ENCODE measurements at regions not wholly inside any gene's neighbourhood (a gene's known extent, or its start where the extent isn't known, plus 50 kb on each side); places are given as distances from the start of the nearest gene placed in this dataset.

DNA sequence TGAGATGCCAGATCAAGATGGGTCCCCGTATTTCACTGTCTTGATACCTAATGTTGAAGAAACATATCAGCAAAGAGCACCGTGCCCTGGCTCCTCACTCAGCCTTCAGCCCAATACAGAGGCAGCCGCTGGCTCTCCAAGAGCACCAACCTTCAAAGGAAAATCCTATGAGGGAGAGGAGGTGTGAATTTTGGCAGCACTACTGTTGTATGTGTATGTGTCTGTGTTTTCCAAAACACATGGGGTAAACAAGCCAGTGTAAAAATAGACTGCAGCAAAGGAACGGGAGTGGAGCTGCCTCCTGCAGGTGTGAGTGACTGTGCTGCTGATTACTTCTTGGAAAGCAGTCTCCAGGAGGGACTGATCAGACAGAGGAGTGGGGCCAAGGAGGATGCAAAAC lies 194.0 kb upstream of the CDH5 start:
- Histone ChIP-seq H3K4ac (replicated peaks; ENCODE audit: insufficient read length, low read depth, low read length) (no peak overlapping the region), H3K4me2 (ENCODE audit: insufficient read depth in 1 of 2, low read depth in 2 of 2, low read length in 2 of 2) (no peak overlapping the region), H3K18ac (ENCODE audit: extremely low read depth, low read length) (no peak overlapping the region), H3K27ac (ENCODE audit: low read depth, low read length) (no peak overlapping the region), H3K79me1 (ENCODE audit: low read depth, low read length) (no peaks in the 10 kb centered on the region), H4K91ac (replicated peaks; ENCODE audit: insufficient read length, low read length) (no peak overlapping the region), H3K9me3 (ENCODE audit: insufficient read depth in 2 of 2, low read depth in 1 of 2, low read length in 1 of 2) (no peaks in the 10 kb centered on the region), H3K56ac (replicated peaks; ENCODE audit: insufficient read length, low read depth, low read length) (no peak overlapping the region), H3K4me1 (replicated peaks in 1 of 4; ENCODE audit: control insufficient read depth in 3 of 4, insufficient read depth in 4 of 4, low read length in 3 of 4) (no peaks in the 10 kb centered on the region), H2AFZ (ENCODE audit: low read length) (no peak overlapping the region), H3K23me2 (ENCODE audit: low read depth, low read length) (no peaks in the 10 kb centered on the region), H3K14ac (ENCODE audit: insufficient read length) (no peak overlapping the region), H3K4me3 (ENCODE audit: extremely low read depth in 1 of 4, insufficient read depth in 2 of 4, low read depth in 3 of 4, low read length in 4 of 4) (no peak overlapping the region), H2AK5ac (ENCODE audit: low read depth, low read length) (no peak overlapping the region), H2BK20ac (ENCODE audit: low read length) (no peak overlapping the region), H2BK12ac (ENCODE audit: low read depth, low read length) (no peak overlapping the region), H3K27me3 (replicated peaks in 1 of 4; ENCODE audit: control insufficient read depth in 3 of 4, extremely low read depth in 1 of 4, insufficient read depth in 3 of 4, low read length in 3 of 4) (no peaks in the 10 kb centered on the region; a peak in 1 of 7 replicates), H2BK15ac (ENCODE audit: low read length) (no peak overlapping the region), H2BK120ac (replicated peaks; ENCODE audit: low read depth, low read length) (no peak overlapping the region), H4K5ac (ENCODE audit: insufficient read length, low read depth, low read length) (no peak overlapping the region), H3K23ac (ENCODE audit: insufficient read length) (no peak overlapping the region), H4K20me1 (replicated peaks in 1 of 2; ENCODE audit: control insufficient read depth in 1 of 2, insufficient read depth in 2 of 2, low read length in 2 of 2) (no peaks in the 10 kb centered on the region), H4K8ac (ENCODE audit: extremely low read depth, insufficient read depth, low read length) (no peak overlapping the region), H2BK5ac (ENCODE audit: low read depth, low read length) (no peak overlapping the region), H3K36me3 (ENCODE audit: control insufficient read depth in 2 of 4, insufficient read depth in 4 of 4, low read length in 3 of 4) (no peaks in the 10 kb centered on the region), H3K9ac (replicated peaks in 1 of 4; ENCODE audit: extremely low read depth in 1 of 4, low read depth in 3 of 4, low read length in 3 of 4) (no peak overlapping the region), H3K79me2 (ENCODE audit: control insufficient read depth in 1 of 2, insufficient read depth in 2 of 2, low read length in 2 of 2) (no peaks in the 10 kb centered on the region)
- DNase-seq (ENCODE audit: low read depth in 1 of 2, low spot score in 2 of 2) = no peak
- CTCF ChIA-PET (ENCODE audit: partially characterized antibody) = interaction anchor here (0.6 kb wide), 1 partner anchor 144 kb away, joined by 3 read pairs; no protein-coding TSS in a partner anchor
- 83% methylated on average over 4 of the region's 4 CpGs; no CpG with 5 or more reads in 1 of the 2 experiments for WGBS, 2 experiments (ENCODE audit: extremely low coverage in 1 of 2, insufficient coverage in 1 of 2, insufficient read length in 1 of 2, insufficient replicate concordance in 2 of 2, low coverage in 1 of 2, low lambda C conversion rate in 2 of 2, missing lambda C conversion rate in 1 of 2)
- TF ChIP-seq, protein P1, sequence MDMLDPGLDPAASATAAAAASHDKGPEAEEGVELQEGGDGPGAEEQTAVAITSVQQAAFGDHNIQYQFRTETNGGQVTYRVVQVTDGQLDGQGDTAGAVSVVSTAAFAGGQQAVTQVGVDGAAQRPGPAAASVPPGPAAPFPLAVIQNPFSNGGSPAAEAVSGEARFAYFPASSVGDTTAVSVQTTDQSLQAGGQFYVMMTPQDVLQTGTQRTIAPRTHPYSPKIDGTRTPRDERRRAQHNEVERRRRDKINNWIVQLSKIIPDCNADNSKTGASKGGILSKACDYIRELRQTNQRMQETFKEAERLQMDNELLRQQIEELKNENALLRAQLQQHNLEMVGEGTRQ (IDR thresholded peaks at IDR 0.05; ENCODE audit: low read length) = no peak
- no peak for TF ChIP-seq ASH2L (IDR thresholded peaks at IDR 0.05; ENCODE audit: low read length)
- TF ChIP-seq SUZ12 (IDR thresholded peaks at IDR 0.05; ENCODE audit: low read length) = no peak
- no peak for TF ChIP-seq EZH2 (IDR thresholded peaks at IDR 0.05; ENCODE audit: low read depth, low read length, severe bottlenecking)
- POLR2A ChIA-PET (ENCODE audit: partially characterized antibody) = no interaction called here
- FAIRE-seq = no peak

All from H1 (cell line).